ENCODE measurements at regions not wholly inside any gene's neighbourhood (a gene's known extent, or its start where the extent isn't known, plus 50 kb on each side); places are given as distances from the start of the nearest gene placed in this dataset.

DNA sequence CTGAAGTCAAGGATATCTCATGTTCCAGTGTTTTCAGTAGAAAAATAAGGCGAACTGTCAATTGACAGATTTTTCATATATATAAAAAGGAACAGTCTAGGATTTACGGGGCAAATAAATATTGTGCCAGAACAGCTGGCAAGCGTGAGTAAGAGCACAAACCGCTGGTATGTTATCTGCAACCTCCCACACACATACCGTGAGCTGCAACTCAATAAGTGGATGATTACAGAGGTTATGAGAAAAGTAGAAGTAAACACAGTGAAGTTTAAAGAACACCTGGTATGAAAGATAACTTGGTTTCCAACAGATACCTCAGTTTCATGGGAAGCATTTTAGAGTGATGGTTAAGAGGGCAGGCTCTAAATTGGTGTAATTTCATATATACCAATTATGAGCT, 733.4 kb downstream of the TUSC7 start:
- TF ChIP-seq, protein P1, sequence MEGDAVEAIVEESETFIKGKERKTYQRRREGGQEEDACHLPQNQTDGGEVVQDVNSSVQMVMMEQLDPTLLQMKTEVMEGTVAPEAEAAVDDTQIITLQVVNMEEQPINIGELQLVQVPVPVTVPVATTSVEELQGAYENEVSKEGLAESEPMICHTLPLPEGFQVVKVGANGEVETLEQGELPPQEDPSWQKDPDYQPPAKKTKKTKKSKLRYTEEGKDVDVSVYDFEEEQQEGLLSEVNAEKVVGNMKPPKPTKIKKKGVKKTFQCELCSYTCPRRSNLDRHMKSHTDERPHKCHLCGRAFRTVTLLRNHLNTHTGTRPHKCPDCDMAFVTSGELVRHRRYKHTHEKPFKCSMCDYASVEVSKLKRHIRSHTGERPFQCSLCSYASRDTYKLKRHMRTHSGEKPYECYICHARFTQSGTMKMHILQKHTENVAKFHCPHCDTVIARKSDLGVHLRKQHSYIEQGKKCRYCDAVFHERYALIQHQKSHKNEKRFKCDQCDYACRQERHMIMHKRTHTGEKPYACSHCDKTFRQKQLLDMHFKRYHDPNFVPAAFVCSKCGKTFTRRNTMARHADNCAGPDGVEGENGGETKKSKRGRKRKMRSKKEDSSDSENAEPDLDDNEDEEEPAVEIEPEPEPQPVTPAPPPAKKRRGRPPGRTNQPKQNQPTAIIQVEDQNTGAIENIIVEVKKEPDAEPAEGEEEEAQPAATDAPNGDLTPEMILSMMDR (IDR thresholded peaks at IDR 0.05), result no peak
- TF ChIP-seq POLR2A (IDR thresholded peaks at IDR 0.05), result no peak
- TF ChIP-seq EP300 (IDR thresholded peaks at IDR 0.05; ENCODE audit: low read depth), result no peak
- no peak for TF ChIP-seq POLR2AphosphoS5 (IDR thresholded peaks at IDR 0.05)

Data from transverse colon (tissue), 4 donors.